H9 (cell line): ENCODE measurements at regions not wholly inside any gene's neighbourhood (a gene's known extent, or its start where the extent isn't known, plus 50 kb on each side); places are given as distances from the start of the nearest gene placed in this dataset.

Experiments used
- DNase-seq: peaks from one replicate; pipeline ENCODE4 v3.0.0-alpha.2; 2017
- H2AFZ ChIP-seq: one replicate; pipeline ENCODE4 v1.6.1; 2013; ENCODE audit warnings: mild to moderate bottlenecking, low read length, control low read depth, moderate library complexity
- H2AK5ac ChIP-seq: 2 replicates; pipeline ENCODE4 v1.6.1; 2013; ENCODE audit warnings: low read length, control low read depth, mixed read lengths; ENCODE audit not compliant: insufficient read length
- H2BK120ac ChIP-seq: one replicate; pipeline ENCODE4 v1.6.1; 2013; ENCODE audit warnings: low read depth, mild to moderate bottlenecking, low read length, control low read depth, inconsistent platforms; ENCODE audit not compliant: poor library complexity, severe bottlenecking
- H2BK12ac ChIP-seq: 2 replicates; pipeline ENCODE4 v1.6.1; 2013; ENCODE audit warnings: low read length, control low read depth, mixed read lengths, low read depth; ENCODE audit not compliant: insufficient read length
- H2BK15ac ChIP-seq: 2 replicates; pipeline ENCODE4 v1.6.1; 2013; ENCODE audit warnings: low read depth, low read length, control low read depth
- H2BK20ac ChIP-seq: one replicate; pipeline ENCODE4 v1.6.1; 2013; ENCODE audit warnings: low read depth, mild to moderate bottlenecking, low read length, control low read depth, inconsistent platforms; ENCODE audit not compliant: poor library complexity, severe bottlenecking
- H2BK5ac ChIP-seq: 2 replicates; pipeline ENCODE4 v1.6.1; 2013; ENCODE audit warnings: low read length, control low read depth, mixed read lengths; ENCODE audit not compliant: insufficient read length
- H3K14ac ChIP-seq: 2 replicates; pipeline ENCODE4 v1.6.1; 2013; ENCODE audit warnings: low read length, control low read depth; ENCODE audit not compliant: insufficient read depth
- H3K18ac ChIP-seq: 2 replicates; pipeline ENCODE4 v1.6.1; 2013; ENCODE audit warnings: low read depth, mild to moderate bottlenecking, mixed read lengths, low read length, control low read depth; ENCODE audit not compliant: insufficient read length
- H3K23ac ChIP-seq: 2 replicates; pipeline ENCODE4 v1.6.1; 2013; ENCODE audit warnings: low read length, control low read depth, mixed read lengths, low read depth; ENCODE audit not compliant: insufficient read length
- H3K23me2 ChIP-seq: 2 replicates; pipeline ENCODE4 v1.6.1; 2013; ENCODE audit warnings: low read depth, mild to moderate bottlenecking, mixed read lengths, low read length, control low read depth; ENCODE audit not compliant: insufficient read length, poor library complexity, severe bottlenecking
- H3K27ac ChIP-seq: 2 replicates; pipeline ENCODE4 v1.5.1; 2013; ENCODE audit warnings: low read length, control low read depth, mixed read lengths, low read depth; ENCODE audit not compliant: insufficient read length
- H3K27me3 ChIP-seq: 2 replicates; pipeline ENCODE4 v1.6.1; 2013; ENCODE audit warnings: low read length, control low read depth, inconsistent platforms; ENCODE audit not compliant: insufficient read depth
- H3K4ac ChIP-seq: 2 replicates; pipeline ENCODE4 v1.6.1; 2013; ENCODE audit warnings: low read depth, mild to moderate bottlenecking, control low read depth, inconsistent platforms, low read length, moderate library complexity
- H3K4me1 ChIP-seq: 2 replicates; pipeline ENCODE4 v1.6.1; 2013; ENCODE audit warnings: low read length, control low read depth, inconsistent platforms; ENCODE audit not compliant: insufficient read depth
- H3K4me2 ChIP-seq: 2 replicates; pipeline ENCODE4 v1.6.1; 2013; ENCODE audit warnings: low read length, control low read depth, mixed read lengths; ENCODE audit not compliant: insufficient read length, insufficient read depth
- H3K56ac ChIP-seq: 2 replicates; pipeline ENCODE4 v1.6.1; 2013; ENCODE audit warnings: low read depth, mild to moderate bottlenecking, mixed read lengths, low read length, control low read depth; ENCODE audit not compliant: insufficient read length
- H3K79me1 ChIP-seq: 2 replicates; pipeline ENCODE4 v1.6.1; 2013; ENCODE audit warnings: low read depth, mild to moderate bottlenecking, moderate library complexity, low read length, control low read depth, inconsistent platforms; ENCODE audit not compliant: insufficient read depth, poor library complexity, severe bottlenecking
- H3K79me2 ChIP-seq: 2 replicates; pipeline ENCODE4 v1.6.1; 2013; ENCODE audit warnings: low read length, control low read depth, inconsistent platforms; ENCODE audit not compliant: insufficient read depth
- H3K9ac ChIP-seq: 2 replicates; pipeline ENCODE4 v1.6.1; 2013; ENCODE audit warnings: low read length, control low read depth, mixed read lengths; ENCODE audit not compliant: insufficient read length; ENCODE audit errors: extremely low read depth
- H3K9me3 ChIP-seq: one replicate; pipeline ENCODE4 v1.6.1; 2013; ENCODE audit warnings: low read depth, low read length, inconsistent platforms; ENCODE audit not compliant: control insufficient read depth
- H3T11ph ChIP-seq: one replicate; pipeline ENCODE4 v1.6.1; 2013; ENCODE audit warnings: mild to moderate bottlenecking, low read length, control low read depth, inconsistent platforms
- H4K20me1 ChIP-seq: one replicate; pipeline ENCODE4 v1.6.1; 2013; ENCODE audit not compliant: control insufficient read depth, insufficient read length, insufficient read depth
- H4K5ac ChIP-seq: 2 replicates; pipeline ENCODE4 v1.6.1; 2013; ENCODE audit warnings: low read depth, mild to moderate bottlenecking, mixed read lengths, low read length, control low read depth; ENCODE audit not compliant: insufficient read length
- H4K8ac ChIP-seq: replicated peaks from 2 replicates; pipeline ENCODE4 v1.6.1; 2013; ENCODE audit warnings: low read length, control low read depth, mixed read lengths, low read depth; ENCODE audit not compliant: insufficient read length
- H4K91ac ChIP-seq: 2 replicates; pipeline ENCODE4 v1.6.1; 2013; ENCODE audit warnings: low read depth, mild to moderate bottlenecking, moderate library complexity, mixed read lengths, low read length, control low read depth; ENCODE audit not compliant: insufficient read length
- H3K27ac Mint-ChIP-seq, 3 experiments: 2 replicates in 2 of 3; 3 replicates in 1 of 3; pipeline ENCODE4 v1.8.0; 2020 to 2021; ENCODE audit warnings: mixed read lengths in 3 of 3, mild to moderate bottlenecking in 1 of 3, moderate library complexity in 1 of 3
- H3K27me3 Mint-ChIP-seq: 2 replicates; pipeline ENCODE4 v1.8.0; 2021; ENCODE audit warnings: low read depth, mild to moderate bottlenecking, moderate library complexity, mixed read lengths
- H3K36me3 Mint-ChIP-seq, 3 experiments: 2 replicates in 2 of 3; 3 replicates in 1 of 3; pipeline ENCODE4 v1.8.0; 2020 to 2021; ENCODE audit warnings: low read depth in 3 of 3, mixed read lengths in 3 of 3; ENCODE audit not compliant: insufficient read depth in 1 of 3
- H3K4me1 Mint-ChIP-seq, 2 experiments: 2 replicates each; pipeline ENCODE4 v1.8.0; 2020; ENCODE audit warnings: mixed read lengths in 2 of 2
- H3K4me3 Mint-ChIP-seq, 2 experiments: 2 replicates in 1 of 2; 3 replicates in 1 of 2; pipeline ENCODE4 v1.8.0; 2020 to 2021; ENCODE audit warnings: mild to moderate bottlenecking in 2 of 2, mixed read lengths in 2 of 2, moderate library complexity in 1 of 2
- H3K9me3 Mint-ChIP-seq, 2 experiments: 2 replicates in 1 of 2; 3 replicates in 1 of 2; pipeline ENCODE4 v1.8.0; 2020; ENCODE audit warnings: mild to moderate bottlenecking in 2 of 2, mixed read lengths in 2 of 2, moderate library complexity in 1 of 2
- CTCF ChIP-seq: fragments of 200-600 bp; sonication (generic); conservative IDR thresholded peaks from 3 replicates; pipeline ENCODE4 v1.8.0; 2021; ENCODE audit warnings: antibody characterized with exemption, mild to moderate bottlenecking
- WGBS: extraction: QIAGEN DNeasy Blood & Tissue Kit; methylation state at CpG from one replicate; pipeline ENCODE4 v1.1.7; 2013; ENCODE audit warnings: missing lambda C conversion rate, low lambda C conversion rate, mixed read lengths; ENCODE audit not compliant: insufficient read length; ENCODE audit errors: extremely low coverage; 5-methylcytosine and 5-hydroxymethylcytosine counted together

GRCh38 chr2:71897836-71898235 is 249.8 kb downstream of the CYP26B1 start:
- no peaks in the 10 kb centered on the region; a peak in 1 of 7 replicates for H3K36me3 Mint-ChIP-seq
- TF ChIP-seq CTCF, result no peak
- DNase-seq, result no peak

More at GRCh38 chr2:71897836-71898235, 249.8 kb downstream of the CYP26B1 start:
- no peaks in the 10 kb centered on the region for H4K20me1 ChIP-seq
- no CpG with 5 or more reads among the region's 7 CpGs for WGBS
- H2BK15ac ChIP-seq, result no peak overlapping the region
- no peak overlapping the region for H2BK120ac ChIP-seq
- H3K27me3 ChIP-seq, result no peaks in the 10 kb centered on the region
- no peak overlapping the region; the same call in 1 of the 2 replicates for H3K14ac ChIP-seq
- no peak overlapping the region for H3K9ac ChIP-seq
- H3K79me2 ChIP-seq, result no peaks in the 10 kb centered on the region
- H2BK12ac ChIP-seq, result no peak overlapping the region
- no peak overlapping the region for H4K5ac ChIP-seq
- no peak overlapping the region for H3K4me2 ChIP-seq
- no peaks in the 10 kb centered on the region for H3K9me3 ChIP-seq
- H2BK5ac ChIP-seq, result no peak overlapping the region
- no peaks in the 10 kb centered on the region; a peak in 1 of 5 replicates for H3K9me3 Mint-ChIP-seq
- no peaks in the 10 kb centered on the region for H3K4me1 ChIP-seq
- no peak overlapping the region for H4K8ac ChIP-seq
- no peak overlapping the region for H3K23ac ChIP-seq
- H3K27me3 Mint-ChIP-seq, result peaks cover 19% of the 10 kb centered on the region
- H3K27ac ChIP-seq, result no peak overlapping the region
- no peak overlapping the region for H4K91ac ChIP-seq
- no peak overlapping the region for H3K56ac ChIP-seq
- H3T11ph ChIP-seq, result no peak overlapping the region
- no peak overlapping the region for H3K18ac ChIP-seq
- H3K27ac Mint-ChIP-seq, result no peak overlapping the region; a peak in 1 of 7 replicates
- H3K79me1 ChIP-seq, result no peaks in the 10 kb centered on the region
- no peak overlapping the region for H2AFZ ChIP-seq
- H3K4ac ChIP-seq, result no peak overlapping the region
- H3K23me2 ChIP-seq, result no peaks in the 10 kb centered on the region
- H2AK5ac ChIP-seq, result no peak overlapping the region
- peaks cover 2 to 3% of the 10 kb centered on the region in 2 experiments; a peak in 2 of 4 replicates for H3K4me1 Mint-ChIP-seq
- H2BK20ac ChIP-seq, result no peak overlapping the region
- H3K4me3 Mint-ChIP-seq, result no peak overlapping the region
